HPDE6-E6E7 (cell line): ENCODE measurements at regions not wholly inside any gene's neighbourhood (a gene's known extent, or its start where the extent isn't known, plus 50 kb on each side); places are given as distances from the start of the nearest gene placed in this dataset.

ENCODE experiments used
- DNase-seq: peaks from one replicate; pipeline ENCODE4 v3.0.0; 2011; ENCODE audit warnings: missing footprints; ENCODE audit errors: extremely low spot score

DNA sequence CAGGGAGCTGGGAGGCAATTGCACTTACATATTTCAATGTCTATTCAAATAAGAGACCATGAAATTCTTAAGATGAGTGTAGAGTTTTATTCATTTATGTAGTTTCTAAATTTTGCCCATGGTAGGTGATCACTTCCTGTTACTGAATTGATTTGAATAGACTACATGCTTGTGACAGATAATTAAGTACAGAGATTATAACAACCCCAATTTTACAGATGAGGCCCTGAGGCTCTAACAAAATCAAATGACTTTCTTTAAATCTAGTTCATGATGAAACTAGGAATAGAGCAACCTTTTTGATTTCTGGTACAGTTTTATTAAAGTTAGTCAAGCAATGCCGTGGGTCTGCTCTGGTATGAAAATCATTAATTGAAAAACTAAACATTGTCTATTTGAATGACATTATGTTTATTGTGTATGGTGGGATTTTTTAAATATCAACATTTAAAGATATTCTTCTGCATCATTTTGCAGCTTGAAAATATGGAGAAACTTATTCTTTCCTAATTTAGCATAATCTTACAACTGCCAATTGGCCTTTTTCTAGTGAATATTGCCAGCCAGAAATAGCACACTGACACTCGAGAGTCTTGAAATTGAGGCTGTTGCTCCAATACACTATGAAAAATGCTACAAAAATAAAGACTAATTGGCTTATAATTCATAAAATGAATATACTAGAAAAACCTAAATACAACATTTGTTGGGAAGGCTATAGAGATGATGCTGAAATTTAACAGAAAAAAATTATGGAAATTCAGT, 308.9 kb downstream of the SLC6A15 start:
- no peak for DNase-seq

DNA sequence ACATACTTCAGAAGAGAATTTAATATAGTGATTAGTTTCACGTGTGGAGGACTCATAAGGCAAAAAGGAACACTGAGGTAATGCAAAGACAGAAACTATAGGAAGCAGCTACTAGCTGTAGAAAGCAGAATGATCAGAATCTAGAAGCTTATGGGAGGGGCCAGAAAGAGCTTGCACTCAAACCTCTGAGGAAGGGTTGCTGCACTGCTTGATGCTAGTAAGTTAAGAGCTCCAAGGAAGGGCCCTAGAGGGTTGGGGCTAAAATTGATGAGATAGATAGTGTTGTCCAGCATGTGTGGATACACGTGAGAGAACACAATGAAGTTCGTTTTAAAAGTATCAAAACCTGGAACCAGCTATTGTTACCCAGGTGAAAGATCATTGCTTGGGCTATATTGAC, 311.1 kb downstream of the SLC6A15 start:
- no peak for DNase-seq

DNA sequence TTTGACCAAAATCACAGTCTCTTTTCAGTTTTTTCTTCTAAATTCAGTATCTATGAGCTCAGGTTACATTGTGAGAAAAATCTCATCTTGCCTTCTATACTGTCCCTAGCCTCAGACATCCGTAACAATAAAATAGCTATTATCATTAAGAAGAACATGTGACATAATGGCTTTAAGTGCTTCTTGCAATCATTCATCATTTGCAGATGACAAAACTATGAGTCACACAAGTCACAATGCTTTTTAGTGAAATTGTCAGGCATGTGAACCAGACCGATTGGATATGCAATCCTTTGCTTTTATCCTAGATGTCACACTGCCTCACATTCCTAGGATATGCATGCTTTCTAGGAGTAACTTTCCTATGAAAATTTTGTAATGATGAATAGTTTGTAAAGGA, 313.1 kb downstream of the SLC6A15 start:
- DNase-seq, result no peak

DNA sequence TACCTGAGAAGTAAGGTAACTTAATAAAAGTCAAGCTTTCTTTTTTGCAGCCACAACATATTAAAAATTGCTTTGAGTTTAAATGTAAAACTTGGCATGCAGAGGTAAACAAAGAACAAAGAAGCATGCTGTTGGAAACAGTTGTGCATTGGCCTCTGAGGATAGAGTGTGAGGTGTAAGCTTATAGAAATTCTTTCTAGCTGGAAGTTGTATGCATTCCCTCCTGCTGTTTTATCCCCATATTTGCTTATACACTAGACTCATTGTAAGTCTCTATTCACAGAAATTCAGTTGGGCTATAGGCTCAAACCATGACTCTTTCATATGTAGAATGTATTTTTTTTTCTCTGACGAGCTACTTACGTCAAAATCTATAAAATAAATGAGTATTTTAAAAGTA, 316.3 kb downstream of the SLC6A15 start:
- no peak for DNase-seq

DNA sequence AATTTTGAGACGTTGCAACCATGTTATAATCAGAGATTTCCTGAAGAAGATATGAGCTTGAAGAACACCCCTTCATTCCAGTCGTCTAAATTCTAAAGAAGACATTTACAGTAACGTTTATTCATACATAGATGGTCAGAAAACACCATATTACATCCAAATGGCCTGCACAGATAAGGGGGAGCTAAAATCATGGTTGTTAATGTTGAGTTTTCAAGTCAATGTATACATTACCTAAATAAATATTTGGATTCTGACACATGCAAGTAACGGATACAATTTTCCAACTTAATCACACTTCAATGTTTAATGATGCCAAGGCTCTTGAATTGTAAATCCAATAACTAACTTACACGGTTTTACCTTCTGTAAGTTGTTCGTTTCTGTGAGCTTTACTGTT, 318.4 kb downstream of the SLC6A15 start:
- no peak for DNase-seq

DNA sequence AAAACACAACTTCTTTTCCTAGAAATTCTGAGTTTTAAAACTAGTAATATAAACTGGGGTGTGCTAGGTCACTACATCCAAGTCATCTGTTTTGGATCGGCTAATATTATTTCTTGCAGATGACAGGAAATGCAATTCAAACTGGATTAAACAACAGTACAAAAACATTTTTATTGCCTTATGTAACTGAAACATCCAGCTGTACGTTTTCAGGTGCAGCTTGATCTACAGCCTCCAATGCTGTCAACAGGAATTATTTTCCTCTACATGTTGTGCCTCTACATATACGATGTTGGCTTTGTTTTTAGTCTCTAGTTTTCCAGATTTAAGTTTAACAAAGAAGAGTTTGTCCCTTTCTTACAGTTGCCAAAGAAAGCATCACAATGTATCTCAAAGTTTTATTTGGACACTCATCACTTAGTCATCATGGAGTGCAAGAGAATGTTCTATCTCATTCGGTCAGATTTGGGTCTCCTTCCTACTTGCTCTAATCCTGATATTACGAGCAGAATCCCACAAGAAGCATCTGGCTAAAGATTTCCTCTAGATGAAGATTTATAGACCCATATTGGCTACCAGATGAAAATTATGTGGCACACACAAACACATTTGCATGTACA, 326.7 kb downstream of the SLC6A15 start:
- DNase-seq, result no peak

DNA sequence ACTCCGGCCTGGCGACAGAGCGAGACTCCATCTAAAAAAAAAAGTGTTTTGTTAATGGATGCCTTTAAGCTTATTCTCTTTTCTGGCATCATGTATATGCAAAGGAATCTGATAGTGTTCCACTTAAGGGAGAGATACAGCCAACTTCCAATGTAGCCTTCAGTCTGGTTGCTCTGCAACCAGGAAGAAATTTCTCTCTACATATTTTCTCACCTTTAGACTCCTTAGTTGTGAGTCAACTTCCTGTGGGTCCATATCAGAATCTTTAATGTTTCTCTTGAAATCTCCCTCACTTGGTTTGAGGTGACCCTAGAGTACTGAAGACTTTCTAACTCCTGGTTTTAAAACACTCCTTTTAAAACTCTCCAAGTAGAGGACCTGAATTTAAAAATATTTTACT, 340.4 kb downstream of the SLC6A15 start:
- peak; percentile 1 for DNase-seq

DNA sequence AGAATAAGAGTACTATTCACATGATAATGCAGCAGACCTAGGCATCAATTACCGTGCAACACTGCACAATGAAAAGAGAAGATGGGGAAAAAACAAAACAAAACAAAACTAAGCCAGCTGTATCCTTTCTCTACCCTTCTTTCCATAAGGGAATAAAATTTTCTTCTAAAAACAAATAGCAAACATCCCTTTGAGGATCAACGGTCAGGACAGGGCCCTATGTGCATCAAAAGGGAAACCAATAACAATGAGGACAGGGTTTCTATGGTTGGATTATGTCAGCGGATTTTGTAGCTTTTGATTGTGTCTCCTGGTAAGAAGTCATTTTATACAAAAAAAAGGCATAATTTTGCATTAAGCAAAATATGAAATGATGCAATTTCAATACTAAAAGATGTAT, 350.3 kb downstream of the SLC6A15 start:
- no peak for DNase-seq

DNA sequence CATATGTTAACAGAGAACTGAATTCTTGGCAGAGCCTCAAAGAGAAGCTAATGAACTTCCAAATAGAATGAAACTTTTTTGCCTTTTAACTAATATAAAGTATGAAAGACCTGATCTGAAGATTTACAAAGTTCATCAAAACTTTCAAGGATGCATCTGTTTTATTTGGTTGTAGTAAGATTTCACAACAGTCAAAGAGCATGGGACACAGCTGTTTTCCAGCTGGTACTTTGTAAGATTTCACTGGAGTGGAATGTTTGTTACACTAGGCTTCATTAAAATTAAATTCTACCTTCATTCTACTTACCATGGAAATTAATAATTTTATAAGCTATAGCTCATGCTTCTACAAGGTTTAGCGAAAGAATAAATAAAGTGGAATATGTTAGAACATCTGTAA, 351.2 kb downstream of the SLC6A15 start:
- DNase-seq, result no peak

DNA sequence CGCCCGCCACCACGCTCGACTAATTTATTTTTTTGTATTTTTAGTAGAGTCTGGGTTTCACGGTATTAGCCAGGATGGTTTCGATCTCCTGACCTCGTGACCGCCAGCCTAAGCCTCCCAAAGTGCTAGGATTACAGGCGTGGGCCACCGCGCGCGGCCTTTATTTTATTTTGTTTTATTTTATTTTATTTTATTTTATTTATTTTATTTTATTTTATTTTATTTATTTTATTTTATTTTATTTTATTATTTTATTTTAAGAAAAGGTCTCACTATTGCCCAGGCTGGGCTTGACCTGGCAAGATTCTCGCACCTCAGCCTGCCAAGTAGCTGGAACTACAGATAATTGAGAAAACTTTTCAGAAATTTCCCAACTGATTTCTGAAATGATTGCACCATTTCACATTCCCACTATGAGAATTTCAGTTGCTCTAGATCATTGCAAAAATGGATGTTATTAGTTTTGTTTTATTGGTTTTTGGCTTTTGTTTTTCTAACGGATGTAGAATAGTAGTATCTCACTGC, 358.3 kb downstream of the SLC6A15 start:
- no peak for DNase-seq

DNA sequence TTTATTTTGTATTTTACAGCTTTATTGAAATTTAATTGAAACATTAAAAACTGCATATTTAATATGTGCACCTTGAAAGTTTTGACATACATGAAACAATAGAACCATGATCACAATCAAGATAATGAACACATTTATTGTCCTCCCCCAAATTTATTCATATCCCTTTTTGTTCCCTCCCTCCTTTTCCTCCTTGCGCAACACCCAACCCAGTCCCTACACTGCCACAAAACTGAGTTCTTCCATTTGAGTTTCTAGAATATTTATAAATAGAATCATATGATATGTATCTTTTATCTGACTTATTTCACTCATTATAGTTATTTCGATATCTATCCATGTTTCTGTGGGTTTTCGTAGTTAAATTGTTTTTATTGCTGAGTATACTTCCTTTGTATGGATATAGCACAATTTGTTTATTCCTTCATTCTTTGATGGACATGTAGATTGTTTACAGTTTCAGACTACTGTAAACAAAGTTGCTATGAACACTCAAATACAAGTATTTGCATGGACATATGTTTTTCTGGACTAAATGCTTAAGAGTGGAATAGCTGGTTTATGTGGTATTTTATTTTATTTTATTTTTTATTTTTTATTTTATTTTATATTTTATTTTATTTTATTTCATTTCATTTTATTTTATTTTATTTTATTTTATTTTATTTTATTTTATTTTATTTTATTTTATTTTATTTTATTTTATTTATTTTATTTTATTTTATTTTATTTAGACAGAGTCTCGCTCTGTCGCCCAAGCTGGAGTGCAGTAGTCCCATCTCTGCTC, 359.1 kb downstream of the SLC6A15 start:
- no peak for DNase-seq

DNA sequence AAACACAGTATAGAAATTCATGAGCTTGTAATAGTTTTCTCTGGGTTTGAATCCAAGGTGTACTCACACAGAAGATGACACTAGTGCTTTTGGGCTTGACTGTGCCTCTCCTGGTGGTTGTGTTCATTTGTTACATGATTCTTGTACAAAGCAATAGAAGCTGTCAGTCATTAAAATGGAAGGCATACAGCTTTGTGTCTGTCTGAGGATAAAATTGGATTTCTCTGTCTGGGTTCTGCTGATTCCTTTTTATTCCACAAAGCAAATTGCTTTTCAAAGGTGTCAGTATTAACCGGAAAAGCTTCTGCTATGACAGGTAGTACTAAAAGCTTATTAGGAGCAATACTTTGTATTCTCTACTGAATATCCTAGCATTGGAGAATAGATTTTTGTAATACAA, 361.2 kb downstream of the SLC6A15 start:
- no peak for DNase-seq

DNA sequence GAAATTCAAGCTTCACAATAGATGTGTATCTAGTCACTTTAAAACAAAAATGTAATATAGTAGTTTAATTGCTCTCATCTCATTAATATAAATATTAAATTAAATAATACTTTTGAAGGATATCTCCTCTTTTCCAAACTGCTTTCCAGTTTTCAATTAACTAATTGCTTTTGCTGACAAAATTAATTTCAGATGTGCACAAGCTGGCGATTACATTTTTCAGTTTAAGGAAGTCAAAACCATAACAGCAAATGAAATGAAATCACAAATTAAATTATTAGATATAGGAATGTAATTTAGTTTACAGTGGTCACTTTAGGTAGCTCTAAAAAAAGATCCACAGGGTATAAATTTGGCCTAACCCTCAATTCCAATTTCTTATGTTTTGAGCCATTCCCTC, 362.1 kb downstream of the SLC6A15 start:
- DNase-seq, result no peak

DNA sequence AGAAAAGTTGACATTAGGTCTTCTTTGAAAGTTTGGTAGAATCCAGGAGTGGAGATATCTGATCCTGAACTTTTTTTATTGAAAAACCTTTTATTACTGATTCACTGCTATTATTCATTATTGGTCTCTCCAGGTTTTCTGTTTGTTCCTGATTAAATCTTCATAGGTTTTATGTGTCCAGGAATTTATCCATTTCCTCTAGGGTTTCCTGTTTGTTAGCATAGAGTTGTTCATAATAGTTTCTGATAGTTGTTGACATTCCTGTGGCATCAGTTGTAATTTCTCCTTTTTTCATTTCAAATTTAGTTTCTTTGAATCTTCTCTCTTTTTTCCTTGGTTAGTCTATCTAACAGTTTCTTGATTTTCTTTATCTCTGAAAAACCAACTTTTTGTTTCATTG, 370.3 kb downstream of the SLC6A15 start:
- no peak for DNase-seq

DNA sequence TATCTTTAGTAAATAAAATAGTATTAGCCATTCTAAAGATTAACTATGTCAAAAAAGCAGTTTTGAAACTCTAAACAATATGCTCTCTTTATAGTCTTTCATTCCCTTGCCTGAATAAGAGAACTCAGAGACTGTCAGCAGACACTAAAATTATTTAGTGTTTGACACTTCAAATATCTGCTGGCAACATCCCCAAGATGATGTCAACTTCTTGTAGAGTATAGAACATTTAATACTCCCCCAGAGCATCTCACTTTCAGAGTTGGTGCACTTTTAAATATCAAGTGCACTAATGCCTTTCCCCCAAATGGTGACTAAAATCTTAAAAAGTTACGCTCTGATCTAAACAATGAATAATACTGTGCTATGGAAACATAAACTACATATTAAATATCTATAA, 374.9 kb downstream of the SLC6A15 start:
- no peak for DNase-seq

DNA sequence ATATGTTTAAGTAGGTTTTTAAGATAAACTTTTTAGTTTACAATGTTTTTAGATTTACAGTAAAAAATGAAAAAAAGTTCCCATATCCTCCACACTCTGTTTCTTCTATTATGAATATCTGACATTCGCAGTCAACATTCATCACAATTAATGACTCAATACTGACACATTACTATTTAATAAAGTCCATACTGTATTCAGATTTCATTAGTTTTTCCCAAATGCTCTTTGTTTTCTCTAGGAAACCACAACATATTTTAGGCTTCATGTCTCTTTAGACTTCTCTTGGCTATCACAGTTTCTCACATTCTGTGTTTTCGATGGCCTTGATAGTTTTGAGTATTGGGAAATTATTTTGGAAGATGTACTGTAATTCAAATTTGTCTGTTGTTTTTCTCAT, 399.8 kb downstream of the SLC6A15 start:
- no peak for DNase-seq

DNA sequence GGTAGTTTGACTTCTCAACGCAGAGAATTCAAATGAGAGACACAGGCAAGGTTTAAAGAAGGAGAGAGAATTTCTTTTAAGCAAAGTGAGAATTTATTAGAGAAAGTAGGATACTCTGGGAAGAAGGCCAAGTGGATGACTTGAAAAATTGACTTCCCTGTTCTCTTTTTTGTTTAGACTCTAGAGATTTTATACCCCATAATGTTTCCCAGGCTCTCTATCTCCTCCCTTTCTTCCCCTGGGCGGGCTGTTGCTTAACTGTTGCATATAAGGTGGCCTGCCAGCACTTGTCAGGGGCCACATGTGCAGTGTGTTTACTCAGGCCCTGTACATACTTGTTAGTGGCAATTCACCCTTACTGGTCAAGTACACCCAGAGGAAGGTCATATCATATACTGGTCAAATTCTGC, 403.7 kb downstream of the SLC6A15 start:
- DNase-seq, result peak; percentile 52

DNA sequence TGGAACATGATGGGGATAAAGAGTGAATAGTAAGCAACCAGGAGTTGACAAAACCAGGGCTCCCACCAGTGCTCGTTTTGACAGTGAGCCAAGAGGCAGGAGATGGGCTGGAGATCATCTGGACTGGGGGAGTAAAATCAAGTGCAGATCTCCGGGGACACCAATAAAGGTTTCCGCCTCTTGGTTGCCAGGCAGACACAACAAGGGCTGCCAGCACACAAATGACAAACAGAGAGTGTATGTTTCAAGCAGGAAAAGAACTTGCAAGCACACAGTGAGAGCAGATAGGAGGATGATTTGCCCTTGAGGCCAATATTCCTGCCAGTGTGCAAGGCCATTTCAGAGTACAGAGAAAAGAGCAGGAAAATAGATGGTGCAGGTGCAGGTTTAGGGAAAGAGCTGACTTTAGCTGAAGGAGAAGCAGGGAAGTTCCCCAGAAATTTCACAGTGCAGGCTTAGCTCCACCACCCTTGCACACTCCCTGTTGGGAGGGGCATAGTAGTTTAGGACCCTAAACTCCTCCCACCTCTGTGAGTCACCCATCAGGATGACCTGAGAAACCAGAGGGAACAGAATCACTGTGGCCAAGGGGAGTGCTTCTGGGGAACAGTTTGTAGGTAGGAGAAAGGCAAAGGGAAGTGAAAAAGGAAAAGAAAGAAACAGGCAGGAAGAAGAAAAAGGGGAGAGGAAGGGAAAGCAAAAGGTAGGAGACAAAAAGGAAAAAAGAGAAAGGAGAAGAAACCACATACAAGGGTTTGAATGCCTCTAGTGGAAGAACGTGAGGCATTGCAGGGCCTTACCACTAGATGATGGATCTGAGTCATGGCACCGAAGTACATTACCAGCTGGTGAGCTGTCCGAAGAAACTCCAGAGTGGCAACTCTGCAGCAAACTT, 404.4 kb downstream of the SLC6A15 start:
- DNase-seq, result peak; percentile 84

DNA sequence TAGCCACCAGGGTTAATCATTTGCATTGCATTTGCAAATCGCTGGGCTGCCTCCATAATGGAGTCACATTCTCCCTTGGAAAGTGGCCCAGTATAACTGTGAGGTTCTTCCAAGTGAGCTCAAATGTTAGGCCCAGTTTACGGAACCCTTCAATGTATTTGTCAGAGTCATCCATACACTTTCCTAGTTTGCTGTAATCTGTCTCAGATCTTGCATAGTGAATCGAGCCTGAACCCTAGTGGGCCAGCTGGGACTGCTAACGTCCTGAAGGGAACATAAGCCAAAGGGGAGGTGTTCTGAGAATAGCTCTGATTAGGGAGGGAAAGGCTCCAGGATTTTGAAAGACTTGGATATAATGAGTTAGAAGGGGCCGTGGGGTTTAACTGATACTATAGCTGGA, 406.3 kb downstream of the SLC6A15 start:
- DNase-seq, result no peak

DNA sequence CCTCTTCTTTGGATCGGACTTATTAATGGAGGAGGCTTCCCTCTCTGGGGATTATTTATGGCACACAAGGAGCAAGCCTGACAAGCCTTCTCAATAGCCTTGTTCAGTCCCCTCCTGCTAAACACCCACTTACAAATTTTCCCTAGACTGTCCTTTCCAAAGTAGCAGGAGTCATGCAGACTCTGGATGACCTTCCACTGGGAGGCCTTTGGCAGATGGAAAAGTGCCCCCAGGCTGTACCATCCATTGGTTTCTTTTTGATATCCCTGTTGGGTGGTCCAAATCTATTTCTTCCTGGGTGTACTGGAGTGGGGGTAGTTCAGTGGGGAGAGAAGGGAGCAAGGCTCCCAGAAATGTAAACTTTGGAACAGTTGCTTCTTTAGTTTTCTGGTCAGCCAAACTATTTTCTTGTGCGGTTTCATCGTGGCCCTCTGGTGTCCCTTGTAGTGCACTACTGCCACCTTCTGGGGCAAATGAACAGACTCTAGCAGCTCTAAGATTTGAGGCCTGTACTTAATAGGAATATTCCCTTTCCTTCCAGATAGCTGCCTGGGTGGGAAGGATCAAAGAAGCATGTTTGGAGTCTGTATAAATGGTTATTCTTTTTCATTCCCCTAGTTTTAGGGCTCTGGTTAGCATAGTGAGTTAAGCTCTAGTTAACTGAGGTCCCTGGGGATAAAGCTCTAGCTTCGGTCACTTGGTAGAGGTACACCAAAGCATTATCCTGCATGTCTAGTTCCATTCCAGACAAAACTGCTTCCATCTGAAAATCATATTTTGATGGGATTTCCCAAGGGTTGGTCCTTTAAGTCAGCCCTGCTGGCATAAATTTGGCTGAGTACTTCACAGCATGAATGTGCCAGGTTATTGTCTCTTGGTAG, 409.5 kb downstream of the SLC6A15 start:
- peak; percentile 39 for DNase-seq
